Endothelial cell of umbilical vein (primary cell): ENCODE measurements at regions not wholly inside any gene's neighbourhood (a gene's known extent, or its start where the extent isn't known, plus 50 kb on each side); places are given as distances from the start of the nearest gene placed in this dataset.

Source experiments
- BruUV-seq: library from RNA; stranded (reverse); fragments of 400-500 nt; replicated peaks from 2 replicates; lab custom pipeline; 2021; lab: Mats Ljungman, UMichigan
- CTCF ChIA-PET: fragments of 300-600, 350-600 bp; sonication (Branson Sonifier 250); formaldehyde crosslinking; loops from one replicate; lab custom pipeline; 2021; ENCODE audit warnings: antibody characterized with exemption, inconsistent platforms; lab: Charles Lee
- POLR2A ChIA-PET: fragments of 300-600, 350-600 bp; sonication (Branson Sonifier 250); formaldehyde crosslinking; loops from one replicate; lab custom pipeline; 2021; ENCODE audit warnings: antibody characterized with exemption, inconsistent platforms; lab: Charles Lee
- DNase-seq: peaks from one replicate; pipeline ENCODE4 v3.0.0-alpha.2; 2011; ENCODE audit warnings: low read depth, low spot score
- FAIRE-seq: peaks from 2 replicates; lab custom pipeline; 2011; peaks lifted over from hg19 to GRCh38; lab: Jason Lieb, UNC
- H2AFZ ChIP-seq: 2 replicates; pipeline ENCODE4 v1.6.0; 2012; ENCODE audit warnings: low read depth, low read length, control low read depth, inconsistent platforms
- H3K27ac ChIP-seq: 2 replicates; pipeline ENCODE4 v1.5.1; 2011; ENCODE audit warnings: low read depth, mild to moderate bottlenecking, control low read depth, low read length, moderate library complexity; ENCODE audit not compliant: insufficient read depth
- H3K27me3 ChIP-seq, 2 experiments: 2 replicates each; pipeline versions ENCODE4 v1.6.0 to v1.6.1; 2011; ENCODE audit warnings: low read length in 2 of 2, mixed read lengths in 1 of 2; ENCODE audit not compliant: control insufficient read depth in 2 of 2, insufficient read depth in 2 of 2
- H3K36me3 ChIP-seq, 2 experiments: 2 replicates in 1 of 2; 3 replicates in 1 of 2; pipeline ENCODE4 v1.5.1; 2011; ENCODE audit warnings: low read length in 2 of 2, mild to moderate bottlenecking in 1 of 2, moderate library complexity in 1 of 2; ENCODE audit not compliant: control insufficient read depth in 2 of 2, insufficient read depth in 2 of 2; ENCODE audit errors: extremely low read depth in 1 of 2
- H3K4me1 ChIP-seq: 3 replicates; pipeline ENCODE4 v1.5.1; 2011; ENCODE audit warnings: mild to moderate bottlenecking, low read length; ENCODE audit not compliant: control insufficient read depth, insufficient read depth; ENCODE audit errors: extremely low read depth
- H3K4me2 ChIP-seq: 2 replicates; pipeline ENCODE4 v1.6.1; 2011; ENCODE audit warnings: low read length, control low read depth, mixed read lengths; ENCODE audit not compliant: insufficient read depth
- H3K4me3 ChIP-seq, 3 experiments: fragments of 200-600 bp in 1 of 3; sonication (generic), shearing (Covaris generic) in 1 of 3; replicated peaks in 1 of 3; 2 replicates each; pipeline ENCODE4 v1.5.1; 2011 to 2016; ENCODE audit warnings: control low read depth in 3 of 3, low read length in 3 of 3, mild to moderate bottlenecking in 2 of 3, inconsistent platforms in 1 of 3, low read depth in 1 of 3, moderate library complexity in 1 of 3; ENCODE audit not compliant: insufficient read depth in 1 of 3
- H3K79me2 ChIP-seq: 2 replicates; pipeline ENCODE4 v1.6.0; 2012; ENCODE audit warnings: low read length, inconsistent platforms; ENCODE audit not compliant: control insufficient read depth, insufficient read depth
- H3K9ac ChIP-seq: replicated peaks from 2 replicates; pipeline ENCODE3; 2011; ENCODE audit warnings: low read length, control low read depth; ENCODE audit not compliant: insufficient read depth; ENCODE audit errors: extremely low read depth
- H3K9me1 ChIP-seq: replicated peaks from 3 replicates; pipeline ENCODE4 v1.6.0; 2011; ENCODE audit warnings: mild to moderate bottlenecking, low read length; ENCODE audit not compliant: control insufficient read depth, insufficient read depth; ENCODE audit errors: extremely low read depth
- H3K9me3 ChIP-seq: replicated peaks from 2 replicates; pipeline ENCODE4 v1.5.1; 2012; ENCODE audit warnings: low read length, inconsistent platforms; ENCODE audit not compliant: control insufficient read depth, insufficient read depth
- H4K20me1 ChIP-seq: replicated peaks from 2 replicates; pipeline ENCODE3; 2011; ENCODE audit warnings: mild to moderate bottlenecking, low read length; ENCODE audit not compliant: control insufficient read depth, insufficient read depth; ENCODE audit errors: extremely low read depth
- EZH2 ChIP-seq: IDR thresholded peaks from 2 replicates; pipeline ENCODE4 v1.6.1; 2012; ENCODE audit warnings: borderline replicate concordance, low read depth, mild to moderate bottlenecking, moderate library complexity, low read length, inconsistent platforms; ENCODE audit not compliant: severe bottlenecking
- FOS ChIP-seq: IDR thresholded peaks from 2 replicates; pipeline ENCODE4 v1.6.1; 2011; ENCODE audit warnings: mild to moderate bottlenecking, low read length, moderate library complexity, borderline replicate concordance; ENCODE audit not compliant: insufficient read depth
- GATA2 ChIP-seq: IDR thresholded peaks from 2 replicates; pipeline ENCODE4 v1.7.0; 2011; ENCODE audit warnings: low read depth, mild to moderate bottlenecking, moderate library complexity, mixed read lengths, low read length; ENCODE audit not compliant: insufficient read length, insufficient read depth
- JUN ChIP-seq: IDR thresholded peaks from 2 replicates; pipeline ENCODE4 v1.6.1; 2011; ENCODE audit warnings: borderline replicate concordance, low read depth; ENCODE audit not compliant: insufficient read length, insufficient read depth
- MYC ChIP-seq: IDR thresholded peaks from one replicate; pipeline ENCODE4 v1.6.1; 2011; ENCODE audit warnings: mild to moderate bottlenecking, low read depth, low read length
- POLR2A ChIP-seq: IDR thresholded peaks from 2 replicates; pipeline ENCODE4 v1.6.1; 2012; ENCODE audit warnings: low read depth, mild to moderate bottlenecking, control low read depth, low read length
- POLR2AphosphoS5 ChIP-seq: IDR thresholded peaks from 2 replicates; pipeline ENCODE4 v1.6.1; 2012; ENCODE audit warnings: low read depth, mild to moderate bottlenecking, control low read depth, low read length, moderate library complexity; ENCODE audit not compliant: insufficient read depth
- dilution Hi-C: fragments of 300-500 bp; cut with MboI; formaldehyde crosslinking; loops from one replicate; pipeline ENCODE4 v1.15.0; 2019; ENCODE audit warnings: low sequenced_read_pairs; ENCODE audit not compliant: extremely low pct_ligation_motif_present
- intact Hi-C: fragments of 100-400 bp; cut with micrococcal nuclease; formaldehyde crosslinking; loops from one replicate; pipeline ENCODE4 v1.10.0; 2022
- TF ChIP-seq, protein P1 (sequence below), 2 donors: IDR thresholded peaks; 1 replicate in 1 of 2; 2 replicates in 1 of 2; pipeline ENCODE4 v1.5.1; 2011; ENCODE audit warnings: low read length in 2 of 2, mild to moderate bottlenecking in 2 of 2, moderate library complexity in 2 of 2, control low read depth in 1 of 2, inconsistent platforms in 1 of 2, low read depth in 1 of 2; ENCODE audit not compliant: insufficient read depth in 1 of 2; ENCODE audit errors: extremely low read depth in 1 of 2
- TF ChIP-seq, protein P2 (sequence below): IDR thresholded peaks from 2 replicates; pipeline ENCODE4 v1.6.1; 2011; ENCODE audit not compliant: insufficient read depth, insufficient read length

DNA sequence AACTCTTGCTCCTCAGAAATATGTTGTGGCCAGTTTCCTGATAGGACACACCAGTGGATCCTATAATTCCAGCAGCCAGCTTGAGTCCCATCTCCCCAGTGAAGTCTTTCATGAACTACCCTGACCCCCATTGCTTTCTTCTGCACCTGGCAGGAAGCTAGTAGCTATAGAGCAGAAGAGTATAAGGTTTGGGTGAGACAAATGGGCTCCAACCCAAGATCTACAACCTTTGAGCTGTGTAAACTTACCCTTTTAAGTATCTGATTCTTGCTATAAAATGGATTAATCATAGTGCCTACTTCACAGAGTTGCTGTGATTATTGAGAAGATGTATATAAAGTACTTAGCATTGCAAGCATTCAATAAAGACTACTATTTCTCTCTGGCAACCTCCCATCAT, 396.9 kb upstream of the CADM1 start:
- CTCF ChIA-PET = no interaction called here
- POLR2A ChIA-PET = no interaction called here
- H3K4me2 ChIP-seq = no peak overlapping the region
- H3K27ac ChIP-seq = no peak overlapping the region
- H4K20me1 ChIP-seq = no peaks in the 10 kb centered on the region
- DNase-seq (no peak), FAIRE-seq (no peak)
- TF ChIP-seq FOS (no peak), MYC (no peak), POLR2A (no peak), POLR2AphosphoS5 (no peak), EZH2 (no peak), GATA2 (no peak), JUN (no peak)
- TF ChIP-seq, protein P1, sequence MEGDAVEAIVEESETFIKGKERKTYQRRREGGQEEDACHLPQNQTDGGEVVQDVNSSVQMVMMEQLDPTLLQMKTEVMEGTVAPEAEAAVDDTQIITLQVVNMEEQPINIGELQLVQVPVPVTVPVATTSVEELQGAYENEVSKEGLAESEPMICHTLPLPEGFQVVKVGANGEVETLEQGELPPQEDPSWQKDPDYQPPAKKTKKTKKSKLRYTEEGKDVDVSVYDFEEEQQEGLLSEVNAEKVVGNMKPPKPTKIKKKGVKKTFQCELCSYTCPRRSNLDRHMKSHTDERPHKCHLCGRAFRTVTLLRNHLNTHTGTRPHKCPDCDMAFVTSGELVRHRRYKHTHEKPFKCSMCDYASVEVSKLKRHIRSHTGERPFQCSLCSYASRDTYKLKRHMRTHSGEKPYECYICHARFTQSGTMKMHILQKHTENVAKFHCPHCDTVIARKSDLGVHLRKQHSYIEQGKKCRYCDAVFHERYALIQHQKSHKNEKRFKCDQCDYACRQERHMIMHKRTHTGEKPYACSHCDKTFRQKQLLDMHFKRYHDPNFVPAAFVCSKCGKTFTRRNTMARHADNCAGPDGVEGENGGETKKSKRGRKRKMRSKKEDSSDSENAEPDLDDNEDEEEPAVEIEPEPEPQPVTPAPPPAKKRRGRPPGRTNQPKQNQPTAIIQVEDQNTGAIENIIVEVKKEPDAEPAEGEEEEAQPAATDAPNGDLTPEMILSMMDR (IDR thresholded peaks at IDR 0.05; ENCODE audit: extremely low read depth in 1 of 2, insufficient read depth in 1 of 2, low read depth in 1 of 2, low read length in 2 of 2) = no peak
- TF ChIP-seq, protein P2, sequence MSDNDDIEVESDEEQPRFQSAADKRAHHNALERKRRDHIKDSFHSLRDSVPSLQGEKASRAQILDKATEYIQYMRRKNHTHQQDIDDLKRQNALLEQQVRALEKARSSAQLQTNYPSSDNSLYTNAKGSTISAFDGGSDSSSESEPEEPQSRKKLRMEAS = no peak
- H3K4me3 ChIP-seq = no peak overlapping the region
- H3K79me2 ChIP-seq = no peaks in the 10 kb centered on the region
- H3K9me3 ChIP-seq = peaks cover 8% of the 10 kb centered on the region
- no peak overlapping the region for H3K9ac ChIP-seq
- dilution Hi-C loops = no loop called here
- no peak overlapping the region for H2AFZ ChIP-seq
- no peaks in the 10 kb centered on the region for H3K36me3 ChIP-seq
- intact Hi-C loops = no loop called here
- no peaks in the 10 kb centered on the region for H3K9me1 ChIP-seq
- no TSS peak for BruUV-seq
- H3K4me1 ChIP-seq = no peaks in the 10 kb centered on the region
- no peaks in the 10 kb centered on the region for H3K27me3 ChIP-seq
